Testis (tissue), 2 donors: ENCODE measurements at regions not wholly inside any gene's neighbourhood (a gene's known extent, or its start where the extent isn't known, plus 50 kb on each side); places are given as distances from the start of the nearest gene placed in this dataset.

Experiments
- CTCF ChIP-seq, 3 experiments: fragments of 450-650 bp in 2 of 3; fragments of 200-600 bp in 1 of 3; sonication (generic) in 1 of 3; IDR thresholded peaks; one replicate each; pipeline ENCODE4 v1.5.1; 2016 to 2019; ENCODE audit warnings: antibody characterized with exemption in 3 of 3, mild to moderate bottlenecking in 2 of 3, moderate library complexity in 1 of 3
- POLR2A ChIP-seq: fragments of 450-650 bp; IDR thresholded peaks from one replicate; pipeline ENCODE4 v1.6.1; 2017; ENCODE audit warnings: antibody characterized with exemption, mild to moderate bottlenecking, moderate library complexity

- TF ChIP-seq CTCF (IDR thresholded peaks at IDR 0.05), result no peak
- no peak for TF ChIP-seq POLR2A
Observed at GRCh38 chr20:6651016-6651415, 116.5 kb upstream of the BMP2 start.
